Esophagus muscularis mucosa (tissue), 2 donors: ENCODE measurements at regions not wholly inside any gene's neighbourhood (a gene's known extent, or its start where the extent isn't known, plus 50 kb on each side); places are given as distances from the start of the nearest gene placed in this dataset.
"Not testable (repeated sequence)": the region's sequence is repeated elsewhere in the genome, so short reads cannot be mapped to it uniquely, and the experiment has no call there.

Experiments
- POLR2A ChIP-seq: fragments of 450-650 bp; IDR thresholded peaks from one replicate; pipeline ENCODE4 v1.6.1; 2017; ENCODE audit warnings: antibody characterized with exemption, moderate library complexity, mild to moderate bottlenecking, low read depth
- POLR2AphosphoS5 ChIP-seq, 2 donors: sonication (generic); formaldehyde crosslinking; IDR thresholded peaks; one replicate each; pipeline ENCODE4 v1.6.1; 2017; ENCODE audit warnings: antibody characterized with exemption in 2 of 2

GRCh38 chr7:119032136-119032535 lies 807.6 kb downstream of the ANKRD7 start:
- TF ChIP-seq POLR2AphosphoS5 (IDR thresholded peaks at IDR 0.05); POLR2A: not testable (repeated sequence)
